ENCODE measurements at regions not wholly inside any gene's neighbourhood (a gene's known extent, or its start where the extent isn't known, plus 50 kb on each side); places are given as distances from the start of the nearest gene placed in this dataset.

GRCh38 chr1:10848109-10848684 is 51.8 kb upstream of the CASZ1 start:
- DNase-seq (ENCODE audit: low read depth): no peak
- no peak for TF ChIP-seq CTCF (IDR thresholded peaks at IDR 0.05; ENCODE audit: low read depth, low read length, missing control alignments)
- H3K4me3 ChIP-seq (ENCODE audit: low read depth, low read length): no peak overlapping the region

- TF ChIP-seq CTCF (IDR thresholded peaks at IDR 0.05; ENCODE audit: low read depth, low read length, missing control alignments): no peak
- no peak for DNase-seq (ENCODE audit: low read depth)
- H3K4me3 ChIP-seq (ENCODE audit: low read depth, low read length): no peak overlapping the region
Measured at GRCh38 chr1:10850026-10850425, 53.6 kb upstream of the CASZ1 start.

GRCh38 chr1:10851024-10852013 is 54.9 kb upstream of the CASZ1 start:
- DNase-seq (ENCODE audit: low read depth): no peak
- H3K4me3 ChIP-seq (ENCODE audit: low read depth, low read length): no peak overlapping the region
- TF ChIP-seq CTCF (IDR thresholded peaks at IDR 0.05; ENCODE audit: low read depth, low read length, missing control alignments): no peak

GRCh38 chr1:10852018-10852417 is 55.6 kb upstream of the CASZ1 start:
- DNase-seq (ENCODE audit: low read depth): no peak
- no peak overlapping the region for H3K4me3 ChIP-seq (ENCODE audit: low read depth, low read length)
- TF ChIP-seq CTCF (IDR thresholded peaks at IDR 0.05; ENCODE audit: low read depth, low read length, missing control alignments): no peak

- no peak overlapping the region for H3K4me3 ChIP-seq (ENCODE audit: low read depth, low read length)
- no peak for DNase-seq (ENCODE audit: low read depth)
- no peak for TF ChIP-seq CTCF (IDR thresholded peaks at IDR 0.05; ENCODE audit: low read depth, low read length, missing control alignments)
Measured at GRCh38 chr1:10852486-10852885, 56.0 kb upstream of the CASZ1 start.

- no peak for TF ChIP-seq CTCF (IDR thresholded peaks at IDR 0.05; ENCODE audit: low read depth, low read length, missing control alignments)
- H3K4me3 ChIP-seq (ENCODE audit: low read depth, low read length): no peak overlapping the region
- no peak for DNase-seq (ENCODE audit: low read depth)
Measured at GRCh38 chr1:10852998-10853520, 56.6 kb upstream of the CASZ1 start.
